Effector CD8-positive, alpha-beta T cell (primary cell): ENCODE measurements at regions not wholly inside any gene's neighbourhood (a gene's known extent, or its start where the extent isn't known, plus 50 kb on each side); places are given as distances from the start of the nearest gene placed in this dataset.

ENCODE experiments used
- DNase-seq: peaks from one replicate; lab custom pipeline; 2025; lab: John Stamatoyannopoulos, UW

GRCh38 chr2:196535061-196535460, 104.5 kb upstream of the CCDC150 start:
- no peak for DNase-seq

- no peak for DNase-seq
Observed at GRCh38 chr2:196535742-196536141, 103.8 kb upstream of the CCDC150 start.

GRCh38 chr2:196537311-196537710, 102.2 kb upstream of the CCDC150 start:
- DNase-seq = no peak

- no peak for DNase-seq
Observed at GRCh38 chr2:196538189-196538588, 101.3 kb upstream of the CCDC150 start.

- DNase-seq = no peak
Observed at GRCh38 chr2:196538646-196539045, 100.9 kb upstream of the CCDC150 start.

GRCh38 chr2:196544906-196545433, 94.5 kb upstream of the CCDC150 start:
- DNase-seq = no peak

GRCh38 chr2:196546151-196546919, 93.2 kb upstream of the CCDC150 start:
- no peak for DNase-seq

- DNase-seq = no peak
Observed at GRCh38 chr2:196549052-196549451, 90.5 kb upstream of the CCDC150 start.

- DNase-seq = no peak
Observed at GRCh38 chr2:196551014-196551413, 88.5 kb upstream of the CCDC150 start.

GRCh38 chr2:196555161-196555560, 84.4 kb upstream of the CCDC150 start:
- DNase-seq = no peak

- DNase-seq = no peak
Observed at GRCh38 chr2:196555726-196556125, 83.8 kb upstream of the CCDC150 start.

- no peak for DNase-seq
Observed at GRCh38 chr2:196558497-196558896, 81.0 kb upstream of the CCDC150 start.

- no peak for DNase-seq
Observed at GRCh38 chr2:196563876-196564275, 75.6 kb upstream of the CCDC150 start.

- no peak for DNase-seq
Observed at GRCh38 chr2:196565106-196565765, 74.3 kb upstream of the CCDC150 start.

- DNase-seq = no peak
Observed at GRCh38 chr2:196565982-196566381, 73.5 kb upstream of the CCDC150 start.

- DNase-seq = no peak
Observed at GRCh38 chr2:196566961-196567666, 72.4 kb upstream of the CCDC150 start.

GRCh38 chr2:196568506-196568905, 71.0 kb upstream of the CCDC150 start:
- no peak for DNase-seq

- no peak for DNase-seq
Observed at GRCh38 chr2:196584903-196585302, 54.6 kb upstream of the CCDC150 start.

- no peak for DNase-seq
Observed at GRCh38 chr2:196586511-196586991, 53.0 kb upstream of the CCDC150 start.

GRCh38 chr2:196587056-196587455, 52.5 kb upstream of the CCDC150 start:
- no peak for DNase-seq

- no peak for DNase-seq
Observed at GRCh38 chr2:196587739-196588138, 51.8 kb upstream of the CCDC150 start.

GRCh38 chr2:196589419-196589818, 50.1 kb upstream of the CCDC150 start:
- DNase-seq = no peak
